Suprapubic skin (tissue), 4 donors: ENCODE measurements at regions not wholly inside any gene's neighbourhood (a gene's known extent, or its start where the extent isn't known, plus 50 kb on each side); places are given as distances from the start of the nearest gene placed in this dataset.

Experiments
- DNase-seq, 2 donors: peaks; one replicate each; pipeline ENCODE4 v3.0.0-alpha.2; 2019; ENCODE audit warnings: low spot score in 2 of 2
- H3K27ac ChIP-seq: fragments of 200-600 bp; sonication (generic); one replicate; pipeline ENCODE4 v1.5.1; 2019
- H3K27me3 ChIP-seq: fragments of 200-600 bp; sonication (generic); one replicate; pipeline ENCODE4 v1.5.1; 2019
- H3K36me3 ChIP-seq: fragments of 200-600 bp; sonication (generic); one replicate; pipeline ENCODE4 v1.5.1; 2019
- H3K4me1 ChIP-seq: fragments of 200-600 bp; sonication (generic); one replicate; pipeline ENCODE4 v1.5.1; 2019
- H3K4me3 ChIP-seq: fragments of 200-600 bp; sonication (generic); one replicate; pipeline ENCODE4 v1.5.1; 2019; ENCODE audit warnings: mild to moderate bottlenecking
- H3K9me3 ChIP-seq: fragments of 200-600 bp; sonication (generic); one replicate; pipeline ENCODE4 v1.5.1; 2019
- CTCF ChIP-seq, 2 donors: fragments of 200-600 bp in 1 of 2; fragments of 450-650 bp in 1 of 2; sonication (generic) in 1 of 2; IDR thresholded peaks; one replicate each; pipeline ENCODE4 v1.5.1; 2016 to 2019; ENCODE audit warnings: antibody characterized with exemption in 2 of 2, mild to moderate bottlenecking in 1 of 2, moderate library complexity in 1 of 2
- EP300 ChIP-seq: sonication (generic); formaldehyde crosslinking; IDR thresholded peaks from one replicate; pipeline ENCODE4 v1.6.1; 2017; ENCODE audit warnings: antibody characterized with exemption
- POLR2A ChIP-seq, 2 donors: fragments of 450-650 bp; IDR thresholded peaks; one replicate each; pipeline ENCODE4 v1.6.1; 2017; ENCODE audit warnings: antibody characterized with exemption in 2 of 2, mild to moderate bottlenecking in 2 of 2, moderate library complexity in 2 of 2
- POLR2AphosphoS5 ChIP-seq, 3 donors: sonication (generic); formaldehyde crosslinking; IDR thresholded peaks; one replicate each; pipeline ENCODE4 v1.6.1; 2017; ENCODE audit warnings: antibody characterized with exemption in 3 of 3
- WGBS: methylation state at CpG from one replicate; pipeline ENCODE4 v1.1.5; 2018; 5-methylcytosine and 5-hydroxymethylcytosine counted together

- TF ChIP-seq EP300 (no peak), POLR2AphosphoS5 (IDR thresholded peaks at IDR 0.05) (no peak), POLR2A (IDR thresholded peaks at IDR 0.05) (no peak), CTCF (IDR thresholded peaks at IDR 0.05) (no peak)
- 80% methylated on average over 5 of the region's 5 CpGs for WGBS
- no peak overlapping the region for H3K4me3 ChIP-seq
- no peaks in the 10 kb centered on the region for H3K27me3 ChIP-seq
- no peaks in the 10 kb centered on the region for H3K9me3 ChIP-seq
- H3K4me1 ChIP-seq: peaks cover 29% of the 10 kb centered on the region
- peak in 1 of 2 donors; percentile 59 for DNase-seq
- no peak overlapping the region for H3K27ac ChIP-seq
- H3K36me3 ChIP-seq: no peaks in the 10 kb centered on the region
These were observed 213.7 kb downstream of the ANKRD60 start for GRCh38 chr20:58014628-58015315.

GRCh38 chr20:58012731-58013510 lies 215.5 kb downstream of the ANKRD60 start:
- H3K27ac ChIP-seq: peak overlapping the region; percentile 47
- no peak for TF ChIP-seq POLR2AphosphoS5 (IDR thresholded peaks at IDR 0.05)
- no peak for TF ChIP-seq POLR2A (IDR thresholded peaks at IDR 0.05)
- TF ChIP-seq EP300: no peak
- TF ChIP-seq CTCF (IDR thresholded peaks at IDR 0.05): no peak
- H3K4me1 ChIP-seq: peaks cover 13% of the 10 kb centered on the region
- H3K27me3 ChIP-seq: no peaks in the 10 kb centered on the region
- 72% methylated on average over 16 of the region's 16 CpGs for WGBS
- no peak overlapping the region for H3K4me3 ChIP-seq
- no peaks in the 10 kb centered on the region for H3K9me3 ChIP-seq
- DNase-seq: no peak
- H3K36me3 ChIP-seq: no peaks in the 10 kb centered on the region

GRCh38 chr20:58011947-58012610 lies 216.4 kb downstream of the ANKRD60 start:
- DNase-seq: no peak
- Histone ChIP-seq H3K27me3 (no peaks in the 10 kb centered on the region), H3K27ac (no peak overlapping the region), H3K4me1 (peaks cover 5% of the 10 kb centered on the region), H3K9me3 (no peaks in the 10 kb centered on the region), H3K36me3 (no peaks in the 10 kb centered on the region), H3K4me3 (no peak overlapping the region)
- 91% methylated on average over 11 of the region's 11 CpGs for WGBS
- TF ChIP-seq CTCF (IDR thresholded peaks at IDR 0.05) (no peak), POLR2A (IDR thresholded peaks at IDR 0.05) (no peak), POLR2AphosphoS5 (IDR thresholded peaks at IDR 0.05) (no peak), EP300 (no peak)

GRCh38 chr20:58011106-58011946 lies 217.1 kb downstream of the ANKRD60 start:
- Histone ChIP-seq H3K27me3 (no peaks in the 10 kb centered on the region), H3K4me1 (no peaks in the 10 kb centered on the region), H3K4me3 (no peak overlapping the region), H3K27ac (no peak overlapping the region), H3K9me3 (no peaks in the 10 kb centered on the region), H3K36me3 (no peaks in the 10 kb centered on the region)
- no peak for TF ChIP-seq CTCF (IDR thresholded peaks at IDR 0.05)
- no peak for TF ChIP-seq POLR2AphosphoS5 (IDR thresholded peaks at IDR 0.05)
- no peak for TF ChIP-seq POLR2A (IDR thresholded peaks at IDR 0.05)
- TF ChIP-seq EP300: no peak
- WGBS: 88% methylated on average over 13 of the region's 14 CpGs
- DNase-seq: peak in 1 of 2 donors; percentile 59
